ENCODE measurements at regions not wholly inside any gene's neighbourhood (a gene's known extent, or its start where the extent isn't known, plus 50 kb on each side); places are given as distances from the start of the nearest gene placed in this dataset.
A peak's percentile ranks its signal among the peaks of the same experiment; 100 is the strongest.
"Not testable (repeated sequence)": the region's sequence is repeated elsewhere in the genome, so short reads cannot be mapped to it uniquely, and the experiment has no call there.

DNA sequence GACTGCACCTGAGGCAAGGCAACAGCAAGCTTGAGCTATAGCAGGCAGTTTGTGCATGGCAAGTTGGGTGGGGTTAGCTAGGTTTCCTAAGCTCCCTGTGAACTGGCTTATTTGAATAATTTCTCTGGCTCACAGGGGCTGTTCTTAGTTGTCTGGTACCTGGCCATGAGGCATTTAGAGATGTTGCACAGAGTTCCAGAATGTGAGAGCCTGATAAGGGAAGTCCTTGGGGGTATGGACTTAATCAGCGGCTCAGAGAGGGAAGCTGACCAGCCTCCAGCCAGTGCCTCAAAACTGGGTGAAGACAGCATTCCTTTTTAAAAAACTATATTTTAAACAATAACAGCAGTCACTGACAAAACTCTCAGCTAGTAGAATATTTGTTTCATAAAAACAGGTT is 307.4 kb downstream of the FZD1 start:
- no peak for DNase-seq

DNA sequence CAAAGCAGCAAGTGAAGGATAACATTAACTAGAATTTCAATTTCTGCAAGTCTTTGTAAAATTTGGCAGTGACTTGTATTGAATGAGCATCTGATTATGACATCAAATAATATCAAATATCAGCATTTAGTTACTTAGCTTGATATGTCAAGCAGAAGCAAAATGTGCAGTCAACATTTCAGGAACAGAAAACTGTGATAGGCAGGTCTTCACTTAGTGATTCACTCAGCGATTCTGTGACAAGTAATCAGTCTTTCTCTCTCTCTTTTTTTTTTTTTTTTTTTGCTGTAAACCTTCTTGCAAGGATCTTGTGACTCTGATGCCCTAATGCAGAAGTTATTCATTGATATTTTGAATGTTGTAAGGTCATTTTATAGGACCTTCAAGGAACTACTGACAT is 307.1 kb downstream of the MTERF1 start:
- no peak for DNase-seq

GRCh38 chr7:91576459-91576858 is 304.0 kb downstream of the MTERF1 start:
- not testable (repeated sequence) for DNase-seq

DNA sequence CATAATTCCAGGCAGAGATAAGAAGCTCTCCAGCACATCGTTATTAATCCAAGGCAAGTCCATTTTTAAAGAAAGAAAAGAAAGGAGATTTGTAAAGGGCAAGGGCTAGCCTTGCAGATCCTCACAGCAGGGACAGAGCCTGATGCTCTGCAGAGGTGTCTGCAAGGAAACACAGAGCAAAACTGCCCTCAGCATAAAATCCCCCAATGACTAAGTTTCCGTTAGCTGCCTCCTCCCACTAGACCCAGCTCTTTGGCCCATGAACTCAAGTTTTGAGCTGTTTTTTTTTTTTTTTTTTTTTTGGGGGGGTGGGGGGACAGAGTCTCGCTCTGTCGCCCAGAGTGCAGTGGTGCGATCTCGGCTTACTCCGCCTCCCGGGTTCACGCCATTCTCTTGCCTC is 300.7 kb downstream of the MTERF1 start:
- no peak for DNase-seq

DNA sequence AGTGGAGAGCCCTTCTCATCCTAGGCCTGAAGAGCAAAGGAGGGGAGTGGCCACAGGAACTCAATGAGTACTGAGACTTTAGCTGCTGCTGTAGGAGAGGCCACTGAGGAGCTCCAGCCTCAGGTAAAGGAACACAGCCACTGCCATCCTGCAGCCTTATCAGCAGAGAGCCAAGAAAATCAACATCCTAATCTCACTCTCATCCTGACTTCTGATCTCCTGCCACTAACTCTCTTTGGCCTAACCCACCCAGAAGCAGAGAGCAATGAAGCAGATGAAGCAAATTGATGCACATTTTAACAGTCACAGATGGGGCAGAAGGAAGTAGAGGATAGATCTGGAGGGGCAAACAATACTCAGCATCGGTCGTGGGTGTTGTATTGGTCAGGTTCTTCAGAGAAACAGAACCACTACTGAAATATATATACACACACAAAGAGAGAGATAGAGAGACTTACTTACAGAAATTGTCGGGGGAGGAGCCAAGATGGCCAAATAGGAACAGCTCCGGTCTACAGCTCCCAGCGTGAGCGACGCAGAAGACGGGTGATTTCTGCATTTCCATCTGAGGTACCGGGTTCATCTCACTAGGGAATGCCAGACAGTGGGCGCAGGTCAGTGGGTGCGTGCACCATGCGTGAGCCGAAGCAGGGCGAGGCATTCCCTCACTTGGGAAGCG is 297.6 kb downstream of the MTERF1 start:
- no peak for DNase-seq

DNA sequence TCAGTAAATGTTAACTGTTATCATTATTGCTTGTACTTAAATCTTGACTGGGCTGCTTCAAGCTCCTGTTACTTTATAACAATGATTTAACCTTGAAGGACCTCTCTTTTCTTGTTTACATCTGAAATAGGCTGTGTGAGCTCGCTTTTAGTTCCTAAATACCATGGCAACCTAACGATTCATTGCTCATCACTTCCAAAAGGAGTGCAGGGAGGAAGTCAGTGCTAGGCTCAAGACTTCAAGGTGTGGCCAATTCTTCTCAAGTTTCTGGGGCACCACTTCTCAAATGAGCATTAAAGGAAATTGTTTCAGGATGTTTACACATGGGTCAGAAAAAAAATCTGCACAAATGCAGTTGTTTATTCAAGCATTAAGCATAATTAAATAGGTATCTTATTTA is 284.2 kb downstream of the MTERF1 start:
- DNase-seq = no peak

DNA sequence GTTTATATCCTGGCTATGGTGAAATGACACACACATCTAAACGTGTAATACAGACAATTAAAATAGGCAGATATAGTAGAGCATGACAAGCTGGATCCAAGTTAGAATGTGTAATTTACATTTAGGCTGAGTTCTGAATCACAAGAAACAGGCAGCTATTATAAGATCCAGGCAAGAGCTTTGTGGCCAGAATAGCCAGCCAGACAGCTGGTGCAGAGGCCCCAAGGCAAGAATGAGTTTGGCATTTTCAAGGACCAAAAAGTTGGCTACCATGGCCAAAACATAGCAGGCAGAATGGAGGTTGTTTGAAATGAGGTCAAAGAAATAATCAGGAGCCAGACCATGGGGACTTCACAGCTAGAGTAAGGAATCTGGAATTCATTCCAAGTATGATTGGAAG is 281.7 kb downstream of the MTERF1 start:
- no peak for DNase-seq

DNA sequence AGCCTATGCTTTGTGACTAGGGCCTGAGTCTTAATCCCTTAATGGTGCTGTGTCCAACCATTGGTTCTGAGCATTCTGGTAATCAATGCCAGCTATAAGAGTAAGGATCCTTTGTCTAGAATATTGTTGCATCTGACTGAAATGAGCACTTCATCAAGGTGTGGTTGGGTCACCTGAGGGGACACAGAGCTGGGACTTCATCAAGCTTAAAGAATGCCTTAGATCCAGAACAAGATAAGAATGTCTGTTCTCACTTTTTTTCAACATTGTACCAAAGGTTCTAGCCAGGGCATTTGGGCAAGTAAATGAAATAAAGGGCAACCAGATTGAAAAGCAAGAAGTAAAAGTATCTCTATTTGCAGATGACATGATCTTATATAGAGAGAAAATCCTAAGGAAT is 280.4 kb downstream of the MTERF1 start:
- DNase-seq = no peak

DNA sequence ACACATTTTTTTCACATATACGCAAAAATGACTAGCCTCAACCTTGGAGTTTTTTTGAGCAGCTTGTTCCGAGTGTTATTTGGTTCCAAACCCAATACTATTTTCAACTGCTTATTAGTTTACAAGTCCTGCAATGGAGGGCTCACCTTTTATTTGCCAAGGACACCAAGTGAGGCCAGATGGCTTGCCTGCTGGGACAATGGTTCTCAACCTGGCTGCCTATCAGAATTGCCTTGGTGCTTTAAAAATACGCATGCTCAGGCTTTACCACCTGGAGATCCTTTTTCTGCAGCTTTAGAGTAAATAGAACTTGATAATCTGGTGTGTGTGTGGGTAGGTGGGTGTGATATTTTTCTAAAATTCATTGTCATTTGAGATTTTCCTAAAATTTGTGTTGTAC is 276.8 kb downstream of the MTERF1 start:
- no peak for DNase-seq

DNA sequence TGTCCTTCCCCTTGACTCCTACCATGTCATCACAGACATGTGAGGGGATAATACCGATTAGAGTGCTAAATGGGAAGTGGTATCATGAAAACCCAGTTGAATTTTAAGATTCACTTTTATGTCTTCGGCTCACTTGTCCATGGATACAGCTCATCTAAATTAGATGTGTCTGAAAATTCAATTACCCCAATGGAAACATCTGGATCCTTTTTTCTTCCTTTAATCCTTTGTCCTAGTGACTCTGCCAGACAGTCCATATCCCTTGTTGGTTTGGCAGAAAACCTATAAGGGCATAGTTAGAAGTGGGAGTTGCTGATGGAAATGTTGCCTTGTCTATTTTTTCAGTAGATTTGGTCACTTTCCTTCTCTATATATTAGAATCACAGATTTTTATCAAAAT is 271.9 kb downstream of the MTERF1 start:
- no peak for DNase-seq

- no peak for DNase-seq
Observed at GRCh38 chr7:91609525-91609924, 271.0 kb downstream of the MTERF1 start.

GRCh38 chr7:91614431-91614830 is 266.1 kb downstream of the MTERF1 start:
- DNase-seq = no peak

- DNase-seq = no peak
Observed at GRCh38 chr7:91618776-91619765, 261.4 kb downstream of the MTERF1 start.

DNA sequence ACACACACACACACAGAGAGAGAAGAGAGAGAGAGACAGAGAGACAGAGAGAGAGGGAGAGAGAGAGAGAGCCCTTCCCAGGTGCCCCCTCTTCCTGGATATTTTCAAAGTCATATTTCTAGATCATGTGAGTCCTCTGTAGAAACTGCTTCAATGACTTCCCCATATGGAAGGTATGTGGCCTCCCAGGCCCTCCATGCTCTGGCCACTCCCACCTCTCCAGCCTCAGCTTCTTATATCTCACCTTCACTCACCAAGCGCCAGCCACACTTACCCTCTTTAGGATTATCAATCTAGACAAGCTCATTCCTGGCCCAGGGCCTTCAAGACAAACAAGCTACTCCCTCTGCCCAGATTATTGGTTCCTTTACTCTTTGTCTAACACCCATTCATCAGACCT is 259.7 kb downstream of the MTERF1 start:
- DNase-seq = peak; percentile 2

DNA sequence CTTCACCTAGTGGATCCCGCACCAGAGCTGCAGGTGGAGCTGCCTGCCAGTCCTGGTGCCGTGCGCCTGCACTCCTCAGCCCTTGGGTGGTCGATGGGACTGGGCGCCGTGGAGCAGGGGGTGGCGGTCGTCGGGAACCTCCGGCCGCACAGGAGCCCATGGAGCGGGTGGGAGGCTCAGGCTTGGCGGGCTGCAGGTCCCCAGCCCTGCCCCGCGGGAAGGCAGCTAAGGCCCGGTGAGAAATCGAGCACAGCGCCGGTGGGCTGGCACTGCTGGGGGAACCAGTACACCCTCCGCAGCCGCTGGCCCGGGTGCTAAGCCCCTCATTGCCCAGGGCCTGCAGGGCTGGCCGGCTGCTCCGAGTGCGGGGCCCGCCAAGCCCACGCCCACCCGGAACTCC is 253.2 kb downstream of the MTERF1 start:
- DNase-seq = not testable (repeated sequence)

DNA sequence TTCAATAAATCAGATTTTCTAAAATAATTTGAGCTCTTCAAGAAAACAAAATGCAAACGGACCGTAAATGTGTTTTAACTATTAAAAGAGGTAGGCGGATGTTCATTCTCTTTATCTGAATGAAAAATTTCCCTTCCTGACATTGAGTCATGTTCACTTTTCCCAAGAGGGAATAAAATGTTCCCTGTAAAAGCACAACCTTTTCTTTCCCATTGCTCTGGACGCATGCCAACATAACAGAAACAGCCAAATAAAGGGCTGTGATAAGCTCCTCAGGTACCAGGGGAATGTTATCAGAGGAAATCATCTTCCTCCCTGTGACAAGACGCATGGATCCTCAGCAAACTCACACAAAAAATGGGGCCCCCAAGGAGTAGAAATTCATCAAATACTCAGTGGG is 251.8 kb downstream of the MTERF1 start:
- DNase-seq = no peak

DNA sequence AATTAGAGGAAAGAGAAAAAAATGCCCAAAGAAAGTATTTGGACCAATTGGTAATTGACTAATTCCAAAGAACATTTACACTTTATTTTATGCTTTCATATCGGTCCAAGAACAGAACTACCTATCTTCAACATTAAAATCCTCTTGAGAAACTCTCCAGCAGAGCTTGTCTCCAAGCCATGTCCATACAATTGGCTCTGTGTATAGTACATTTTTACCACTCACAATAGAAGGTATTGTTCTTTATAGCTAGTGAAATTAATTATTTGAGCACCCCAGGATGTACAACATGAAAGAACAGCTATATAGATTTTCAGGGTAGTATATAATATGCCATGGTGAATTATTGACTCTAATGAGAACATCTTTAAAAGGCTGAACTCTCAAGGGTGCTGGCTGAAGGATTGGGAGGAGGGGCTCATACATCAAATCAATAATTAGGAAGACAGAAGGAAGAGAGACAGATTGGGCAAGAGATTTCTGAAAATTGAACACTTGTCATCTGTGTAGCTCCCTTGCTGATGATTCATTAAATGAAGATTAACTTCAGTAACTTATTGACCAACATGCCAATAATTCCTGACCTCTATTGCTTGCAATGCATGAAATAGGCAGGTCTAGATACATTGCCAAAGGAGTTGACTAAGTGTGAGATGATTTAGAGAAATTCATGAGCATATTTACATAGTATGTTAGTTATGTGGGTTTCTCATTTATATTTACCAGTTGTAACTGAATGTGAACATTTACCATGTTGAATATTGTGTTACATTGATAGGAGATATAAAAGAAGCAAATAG is 249.7 kb downstream of the MTERF1 start:
- DNase-seq = no peak

GRCh38 chr7:91632234-91632940 is 248.1 kb downstream of the MTERF1 start:
- peak; percentile 20 for DNase-seq

GRCh38 chr7:91633013-91633441 is 247.5 kb downstream of the MTERF1 start:
- peak; percentile 40 for DNase-seq

DNA sequence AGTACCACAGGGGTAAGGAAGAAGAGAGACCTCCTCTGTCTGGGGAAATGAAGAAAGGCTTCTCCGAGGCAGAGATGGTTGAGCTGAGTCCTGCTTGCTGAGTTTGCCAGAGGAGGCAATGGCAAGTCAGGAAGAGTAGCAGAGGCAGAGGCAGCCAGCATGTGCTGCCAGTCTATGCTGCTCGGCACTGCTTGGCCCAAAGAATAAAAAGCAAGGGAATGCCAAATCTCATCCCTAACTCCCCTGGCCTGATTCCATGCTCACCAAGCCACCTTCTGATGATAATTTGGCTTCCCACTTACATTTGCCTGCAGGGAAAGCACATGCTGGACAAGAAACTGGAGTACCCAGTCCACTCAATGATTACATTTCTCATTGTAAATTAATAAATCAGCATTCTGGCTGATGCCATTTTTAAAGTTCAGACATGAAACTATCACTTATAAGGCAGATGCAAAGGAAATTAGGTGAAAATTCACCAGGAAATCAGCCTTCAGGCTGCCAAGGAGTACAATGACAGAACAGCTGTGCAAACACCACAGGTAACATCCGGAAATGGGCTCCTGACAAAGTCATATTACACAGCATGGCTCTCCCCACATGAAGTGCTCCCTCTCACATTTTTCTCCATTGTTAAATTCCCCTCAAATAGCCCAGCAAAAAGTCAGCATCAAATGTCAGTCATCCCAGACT is 245.9 kb downstream of the MTERF1 start:
- no peak for DNase-seq

GRCh38 chr7:91636129-91636724 is 244.3 kb downstream of the MTERF1 start:
- peak; percentile 60 for DNase-seq

- DNase-seq = no peak
Observed at GRCh38 chr7:91636728-91637127, 243.8 kb downstream of the MTERF1 start.

Data from hematopoietic multipotent progenitor cell treated with erythropoietin and hydrocortisone succinate and interleukin-3 and kit ligand, for 4 days (in vitro differentiated cells).